ENCODE measurements at regions not wholly inside any gene's neighbourhood (a gene's known extent, or its start where the extent isn't known, plus 50 kb on each side); places are given as distances from the start of the nearest gene placed in this dataset.

DNA sequence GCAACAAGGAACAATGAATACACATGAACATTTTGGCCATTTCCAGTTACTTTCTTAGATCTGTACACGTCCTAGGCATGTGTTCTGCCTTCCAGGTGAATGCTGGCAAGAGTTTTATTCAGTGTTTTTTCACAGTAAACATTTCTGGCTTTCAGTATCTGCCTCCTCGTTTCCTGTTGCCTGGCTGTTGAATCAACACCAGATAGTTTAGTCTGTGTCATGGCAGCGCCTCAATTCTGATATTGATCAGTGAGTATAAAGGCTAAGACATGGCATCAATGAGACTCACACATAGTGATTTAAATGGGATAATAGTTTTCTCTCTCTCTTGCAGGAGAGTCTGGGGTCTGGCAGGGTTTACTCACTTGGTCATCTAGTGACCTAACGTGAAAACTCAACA is 266.9 kb upstream of the SLCO3A1 start:
- no peak for FAIRE-seq
- TF ChIP-seq, protein P1, sequence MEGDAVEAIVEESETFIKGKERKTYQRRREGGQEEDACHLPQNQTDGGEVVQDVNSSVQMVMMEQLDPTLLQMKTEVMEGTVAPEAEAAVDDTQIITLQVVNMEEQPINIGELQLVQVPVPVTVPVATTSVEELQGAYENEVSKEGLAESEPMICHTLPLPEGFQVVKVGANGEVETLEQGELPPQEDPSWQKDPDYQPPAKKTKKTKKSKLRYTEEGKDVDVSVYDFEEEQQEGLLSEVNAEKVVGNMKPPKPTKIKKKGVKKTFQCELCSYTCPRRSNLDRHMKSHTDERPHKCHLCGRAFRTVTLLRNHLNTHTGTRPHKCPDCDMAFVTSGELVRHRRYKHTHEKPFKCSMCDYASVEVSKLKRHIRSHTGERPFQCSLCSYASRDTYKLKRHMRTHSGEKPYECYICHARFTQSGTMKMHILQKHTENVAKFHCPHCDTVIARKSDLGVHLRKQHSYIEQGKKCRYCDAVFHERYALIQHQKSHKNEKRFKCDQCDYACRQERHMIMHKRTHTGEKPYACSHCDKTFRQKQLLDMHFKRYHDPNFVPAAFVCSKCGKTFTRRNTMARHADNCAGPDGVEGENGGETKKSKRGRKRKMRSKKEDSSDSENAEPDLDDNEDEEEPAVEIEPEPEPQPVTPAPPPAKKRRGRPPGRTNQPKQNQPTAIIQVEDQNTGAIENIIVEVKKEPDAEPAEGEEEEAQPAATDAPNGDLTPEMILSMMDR (IDR thresholded peaks at IDR 0.05; ENCODE audit: insufficient read depth, missing control alignments): no peak
- DNase-seq (ENCODE audit: insufficient read length, low spot score): no peak

- DNase-seq (ENCODE audit: insufficient read length, low spot score): no peak
- FAIRE-seq: no peak
- TF ChIP-seq, protein P1 (IDR thresholded peaks at IDR 0.05; ENCODE audit: insufficient read depth, missing control alignments): no peak
These were observed 264.1 kb upstream of the SLCO3A1 start for GRCh38 chr15:91589360-91589759.

GRCh38 chr15:91592567-91592966 is 260.9 kb upstream of the SLCO3A1 start:
- no peak for FAIRE-seq
- TF ChIP-seq, protein P1 (IDR thresholded peaks at IDR 0.05; ENCODE audit: insufficient read depth, missing control alignments): no peak
- DNase-seq (ENCODE audit: insufficient read length, low spot score): no peak

- FAIRE-seq (no peak), DNase-seq (ENCODE audit: insufficient read length, low spot score) (no peak)
- TF ChIP-seq, protein P1 (IDR thresholded peaks at IDR 0.05; ENCODE audit: insufficient read depth, missing control alignments): no peak
These were observed 260.4 kb upstream of the SLCO3A1 start for GRCh38 chr15:91593067-91593466.

DNA sequence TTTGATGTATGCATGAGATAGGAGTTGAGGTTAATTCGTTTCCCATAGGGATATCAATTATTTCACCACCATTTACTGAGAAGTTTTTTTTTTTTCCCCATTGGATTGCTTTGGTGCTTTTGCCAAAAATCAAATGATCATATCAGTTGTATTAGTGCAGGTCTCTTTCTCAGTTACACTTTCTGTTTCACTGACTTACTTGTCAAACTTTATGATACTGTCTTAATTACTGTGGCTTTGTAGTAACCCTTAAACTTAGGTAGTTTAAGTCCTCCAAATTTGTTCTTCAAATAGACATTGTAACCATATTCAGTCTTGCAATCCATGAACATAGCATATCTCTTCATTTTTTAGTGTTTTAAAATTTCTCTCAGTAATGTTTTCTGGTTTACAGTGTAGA is 259.9 kb upstream of the SLCO3A1 start:
- no peak for DNase-seq (ENCODE audit: insufficient read length, low spot score)
- TF ChIP-seq, protein P1 (IDR thresholded peaks at IDR 0.05; ENCODE audit: insufficient read depth, missing control alignments): no peak
- FAIRE-seq: no peak

GRCh38 chr15:91599261-91599660 is 254.2 kb upstream of the SLCO3A1 start:
- DNase-seq (ENCODE audit: insufficient read length, low spot score) (no peak), FAIRE-seq (no peak)
- TF ChIP-seq, protein P1 (IDR thresholded peaks at IDR 0.05; ENCODE audit: insufficient read depth, missing control alignments): no peak

DNA sequence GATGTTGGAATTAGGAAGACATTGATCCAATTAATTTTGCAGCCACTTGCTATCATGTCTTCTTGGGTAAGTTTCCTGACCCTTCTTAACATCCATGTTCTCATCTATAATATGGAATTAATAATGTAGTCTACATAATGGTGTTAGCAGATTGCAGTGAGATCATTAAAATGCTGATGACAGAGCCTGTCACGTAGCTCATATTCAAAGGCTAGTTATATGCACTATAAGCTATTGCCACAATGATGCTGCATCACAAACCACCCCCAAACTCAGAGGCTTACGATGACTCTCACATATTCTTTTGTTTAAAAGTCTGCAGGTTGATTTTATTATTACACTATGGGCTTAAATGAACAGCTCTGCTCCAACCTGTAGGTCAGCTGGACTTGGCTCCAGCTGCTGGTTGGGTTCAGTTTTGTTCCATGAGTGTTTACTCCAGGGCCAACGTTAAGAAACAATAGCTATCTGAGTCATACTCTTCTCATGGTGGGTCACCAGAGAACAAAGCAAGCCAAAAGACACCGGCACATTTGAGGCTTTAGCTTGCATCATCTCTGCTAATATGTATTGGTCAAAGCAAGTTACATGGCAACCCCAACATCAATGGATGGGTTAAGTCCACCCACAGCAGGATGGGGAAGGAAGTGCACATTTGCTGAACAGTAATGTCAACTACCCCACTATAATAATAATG is 250.0 kb upstream of the SLCO3A1 start:
- FAIRE-seq (no peak), DNase-seq (ENCODE audit: insufficient read length, low spot score) (no peak)
- TF ChIP-seq, protein P1 (IDR thresholded peaks at IDR 0.05; ENCODE audit: insufficient read depth, missing control alignments): no peak

Measured in D721Med (cell line).